IPS-11a (cell line): ENCODE measurements at regions not wholly inside any gene's neighbourhood (a gene's known extent, or its start where the extent isn't known, plus 50 kb on each side); places are given as distances from the start of the nearest gene placed in this dataset.

Source experiments
- H3K4me3 ChIP-seq: one replicate; pipeline ENCODE4 v1.5.1; 2013; ENCODE audit warnings: low read depth, low read length, control low read depth

- H3K4me3 ChIP-seq = no peak overlapping the region
Observed at GRCh38 chr4:180394730-180395129, 1848.5 kb upstream of the TENM3 start.

- H3K4me3 ChIP-seq = no peak overlapping the region
Observed at GRCh38 chr4:180398564-180398963, 1844.6 kb upstream of the TENM3 start.

- H3K4me3 ChIP-seq = no peak overlapping the region
Observed at GRCh38 chr4:180407275-180407885, 1835.8 kb upstream of the TENM3 start.

GRCh38 chr4:180418819-180419531 lies 1824.2 kb upstream of the TENM3 start:
- H3K4me3 ChIP-seq = no peak overlapping the region

- no peak overlapping the region for H3K4me3 ChIP-seq
Observed at GRCh38 chr4:180422989-180423711, 1820.1 kb upstream of the TENM3 start.

DNA sequence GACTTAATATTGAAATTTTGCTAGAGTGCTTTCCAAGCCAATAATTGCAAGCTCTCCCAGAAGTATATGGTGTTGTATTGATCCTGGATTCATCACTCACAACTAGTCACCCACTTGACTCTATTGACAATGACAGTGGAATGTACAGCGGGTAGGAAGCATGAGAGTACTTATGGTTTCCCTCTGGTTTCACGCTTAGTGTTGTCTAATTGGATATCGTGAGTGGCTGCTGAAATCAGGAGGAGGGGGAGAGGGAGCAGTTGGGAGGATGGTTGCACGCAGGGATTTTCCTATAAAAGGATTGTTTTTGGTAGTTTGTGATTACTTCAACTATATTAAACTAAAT lies 1819.5 kb upstream of the TENM3 start:
- H3K4me3 ChIP-seq = no peak overlapping the region

DNA sequence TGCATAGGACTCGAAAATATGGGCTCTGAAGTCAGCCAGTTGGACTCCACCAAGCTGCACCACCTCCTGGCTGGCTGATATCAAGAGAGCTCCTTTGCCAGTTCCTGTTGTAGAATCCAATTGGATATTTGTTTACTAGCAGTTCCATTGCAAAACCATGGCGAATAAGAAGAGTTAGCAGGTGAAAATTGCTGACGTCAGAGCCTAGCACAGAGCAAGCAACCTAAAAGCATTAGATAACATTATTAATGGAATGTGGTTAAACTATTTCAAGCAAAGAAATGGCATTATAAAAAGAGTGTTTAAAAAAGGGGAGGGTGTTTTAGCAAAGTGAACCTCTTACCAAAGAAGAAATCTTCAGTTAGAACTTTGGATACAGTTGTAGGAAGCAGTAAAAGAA lies 1816.3 kb upstream of the TENM3 start:
- no peak overlapping the region for H3K4me3 ChIP-seq

DNA sequence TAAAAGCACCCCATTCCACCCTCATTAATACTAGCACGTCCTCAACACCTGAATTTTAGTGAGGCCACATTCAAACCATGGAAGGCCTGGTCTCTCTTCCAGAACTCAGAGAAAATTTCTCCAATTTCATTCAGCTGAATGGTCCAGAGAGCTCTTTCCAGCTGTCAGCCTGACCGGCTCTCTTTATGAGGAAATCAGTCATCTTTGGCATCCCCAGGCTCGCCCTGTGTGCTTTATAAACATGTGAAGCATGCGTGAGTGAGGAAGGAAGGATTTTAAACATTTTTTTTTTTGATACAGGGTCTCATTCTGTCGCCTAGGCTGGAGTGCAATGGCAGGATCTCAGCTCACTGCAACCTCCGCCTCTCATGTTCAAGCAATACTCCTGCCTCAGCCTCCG lies 1812.9 kb upstream of the TENM3 start:
- no peak overlapping the region for H3K4me3 ChIP-seq

- no peak overlapping the region for H3K4me3 ChIP-seq
Observed at GRCh38 chr4:180434131-180434895, 1808.9 kb upstream of the TENM3 start.

DNA sequence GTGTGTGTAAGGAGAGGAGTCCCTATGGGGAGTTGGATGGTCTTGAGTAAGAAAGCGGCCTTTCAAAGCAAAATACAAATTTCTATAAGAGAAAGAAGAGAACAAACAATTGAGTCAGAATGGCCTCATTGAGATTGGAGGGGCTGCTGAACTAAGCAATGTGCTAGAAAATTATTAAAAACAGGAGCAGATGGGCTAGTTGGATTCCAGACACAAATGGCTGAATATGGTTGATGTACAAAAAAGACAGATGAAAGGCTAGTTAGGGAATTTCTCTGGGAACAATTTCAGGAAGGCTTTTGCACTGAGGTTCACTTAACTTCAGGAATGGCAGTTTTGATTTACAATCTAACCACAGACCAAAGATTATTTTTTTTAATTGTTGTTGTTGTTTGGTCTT lies 1806.8 kb upstream of the TENM3 start:
- H3K4me3 ChIP-seq = no peak overlapping the region

DNA sequence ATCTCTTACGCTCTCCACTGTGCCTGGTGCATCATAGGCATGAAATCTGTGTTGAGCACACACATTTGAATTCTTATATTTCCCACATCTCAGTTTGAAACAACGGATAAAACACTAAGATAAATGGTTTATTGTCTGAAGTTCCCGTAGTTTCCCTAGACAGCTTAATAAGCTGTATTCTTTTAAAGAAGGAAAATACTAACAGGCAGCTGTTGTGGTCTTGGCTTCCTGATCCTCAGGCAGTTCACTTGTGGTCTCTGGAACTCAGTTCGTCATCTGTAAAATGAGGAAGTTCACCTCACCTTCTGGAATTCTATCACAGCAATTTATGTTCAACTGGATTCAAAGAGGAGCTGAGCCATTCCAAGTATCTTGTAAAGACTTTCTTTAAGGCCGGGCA lies 1805.6 kb upstream of the TENM3 start:
- no peak overlapping the region for H3K4me3 ChIP-seq

- H3K4me3 ChIP-seq = no peak overlapping the region
Observed at GRCh38 chr4:180448306-180448705, 1794.9 kb upstream of the TENM3 start.

GRCh38 chr4:180449395-180449956 lies 1793.7 kb upstream of the TENM3 start:
- no peak overlapping the region for H3K4me3 ChIP-seq

GRCh38 chr4:180455226-180455625 lies 1788.0 kb upstream of the TENM3 start:
- no peak overlapping the region for H3K4me3 ChIP-seq

DNA sequence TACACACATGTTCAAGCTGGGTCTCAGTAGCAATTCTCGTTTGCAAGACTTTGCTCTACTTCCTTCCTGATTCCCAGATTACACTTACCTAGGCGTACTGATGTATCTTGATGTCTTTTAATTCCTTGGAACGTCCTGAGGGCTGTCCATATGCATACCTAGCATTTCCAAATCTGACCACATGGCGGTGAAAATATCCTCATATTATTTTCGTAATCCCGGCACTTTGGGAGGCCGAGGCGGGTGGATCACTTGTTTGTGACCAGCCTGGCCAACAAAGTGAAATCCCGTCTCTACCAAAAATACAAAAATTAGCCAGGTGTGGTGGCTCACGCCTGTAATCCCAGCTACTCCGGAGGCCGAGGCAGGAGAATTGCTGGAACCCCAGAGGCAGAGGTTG lies 1786.3 kb upstream of the TENM3 start:
- no peak overlapping the region for H3K4me3 ChIP-seq

DNA sequence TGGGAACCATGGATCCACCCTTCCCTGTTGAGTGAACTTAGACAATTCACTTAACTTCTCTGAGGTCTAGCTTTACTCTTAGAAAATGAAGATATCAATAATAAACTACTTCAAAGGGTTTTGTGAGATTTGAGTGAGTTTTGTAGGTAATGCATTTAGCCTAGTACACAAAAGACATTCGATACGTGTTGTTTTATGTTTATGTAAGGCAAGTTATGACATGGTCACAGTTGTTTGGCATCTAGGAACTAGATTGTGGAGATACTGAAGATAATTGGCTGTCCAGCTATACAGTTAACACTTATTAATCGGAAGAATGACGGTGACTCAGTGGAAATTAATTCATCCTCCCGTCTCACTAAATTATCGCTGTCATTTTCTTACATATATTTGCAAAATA lies 1781.1 kb upstream of the TENM3 start:
- no peak overlapping the region for H3K4me3 ChIP-seq

GRCh38 chr4:180465364-180465763 lies 1777.8 kb upstream of the TENM3 start:
- no peak overlapping the region for H3K4me3 ChIP-seq

- no peak overlapping the region for H3K4me3 ChIP-seq
Observed at GRCh38 chr4:180483036-180483435, 1760.2 kb upstream of the TENM3 start.

DNA sequence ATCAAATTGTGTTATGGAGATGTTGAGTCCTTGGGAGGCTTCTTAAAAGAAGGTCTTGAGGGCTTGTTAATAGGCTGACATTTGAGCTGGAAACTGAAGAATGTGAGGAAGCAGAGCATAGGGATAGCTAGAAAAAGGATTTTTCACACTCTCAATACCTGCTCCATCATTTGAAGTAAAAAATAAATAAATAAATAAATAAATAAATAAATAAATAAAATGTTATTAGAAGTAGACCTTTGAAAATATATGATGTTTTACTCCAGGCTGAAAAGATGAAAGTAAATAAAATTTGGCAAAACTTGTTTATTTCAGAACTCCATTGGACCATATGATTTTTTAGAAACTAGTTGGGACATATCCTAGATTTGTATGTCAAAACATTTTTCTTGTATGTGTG lies 1757.8 kb upstream of the TENM3 start:
- no peak overlapping the region for H3K4me3 ChIP-seq

GRCh38 chr4:180486342-180486741 lies 1756.9 kb upstream of the TENM3 start:
- no peak overlapping the region for H3K4me3 ChIP-seq

- no peak overlapping the region for H3K4me3 ChIP-seq
Observed at GRCh38 chr4:180489787-180490186, 1753.4 kb upstream of the TENM3 start.
